ENCODE measurements at regions not wholly inside any gene's neighbourhood (a gene's known extent, or its start where the extent isn't known, plus 50 kb on each side); places are given as distances from the start of the nearest gene placed in this dataset.

GRCh38 chr21:43340491-43341377 is 86.2 kb downstream of the SIK1 start:
- no peak for TF ChIP-seq CTCF (IDR thresholded peaks at IDR 0.05)
- no peak for TF ChIP-seq POLR2A (IDR thresholded peaks at IDR 0.05)
- TF ChIP-seq EP300 (IDR thresholded peaks at IDR 0.05): no peak
- TF ChIP-seq POLR2AphosphoS5 (IDR thresholded peaks at IDR 0.05): no peak
